IPS-NIHi7 (cell line): ENCODE measurements at regions not wholly inside any gene's neighbourhood (a gene's known extent, or its start where the extent isn't known, plus 50 kb on each side); places are given as distances from the start of the nearest gene placed in this dataset.
"Not testable (repeated sequence)": the region's sequence is repeated elsewhere in the genome, so short reads cannot be mapped to it uniquely, and the experiment has no call there.

Experiments used
- DNase-seq: peaks from one replicate; pipeline ENCODE4 v3.0.0; 2012; ENCODE audit warnings: mixed read lengths; ENCODE audit errors: extremely low spot score

GRCh38 chr12:102298022-102298421 lies 100.4 kb upstream of the PMCH start:
- DNase-seq = no peak

GRCh38 chr12:102297412-102297811 lies 99.8 kb upstream of the PMCH start:
- no peak for DNase-seq

- no peak for DNase-seq
Measured at GRCh38 chr12:102294568-102294967, 96.9 kb upstream of the PMCH start.

- DNase-seq = not testable (repeated sequence)
Measured at GRCh38 chr12:102291498-102292440, 94.1 kb upstream of the PMCH start.

- DNase-seq = not testable (repeated sequence)
Measured at GRCh38 chr12:102289702-102290101, 92.1 kb upstream of the PMCH start.

GRCh38 chr12:102281231-102281630 lies 83.6 kb upstream of the PMCH start:
- DNase-seq = no peak

- not testable (repeated sequence) for DNase-seq
Measured at GRCh38 chr12:102255687-102256086, 58.1 kb upstream of the PMCH start.

- DNase-seq = not testable (repeated sequence)
Measured at GRCh38 chr12:102251005-102251404, 53.4 kb upstream of the PMCH start.

GRCh38 chr12:102249079-102249841 lies 51.6 kb upstream of the PMCH start:
- no peak for DNase-seq
